ENCODE measurements at regions not wholly inside any gene's neighbourhood (a gene's known extent, or its start where the extent isn't known, plus 50 kb on each side); places are given as distances from the start of the nearest gene placed in this dataset.
"Not testable (repeated sequence)": the region's sequence is repeated elsewhere in the genome, so short reads cannot be mapped to it uniquely, and the experiment has no call there.

DNA sequence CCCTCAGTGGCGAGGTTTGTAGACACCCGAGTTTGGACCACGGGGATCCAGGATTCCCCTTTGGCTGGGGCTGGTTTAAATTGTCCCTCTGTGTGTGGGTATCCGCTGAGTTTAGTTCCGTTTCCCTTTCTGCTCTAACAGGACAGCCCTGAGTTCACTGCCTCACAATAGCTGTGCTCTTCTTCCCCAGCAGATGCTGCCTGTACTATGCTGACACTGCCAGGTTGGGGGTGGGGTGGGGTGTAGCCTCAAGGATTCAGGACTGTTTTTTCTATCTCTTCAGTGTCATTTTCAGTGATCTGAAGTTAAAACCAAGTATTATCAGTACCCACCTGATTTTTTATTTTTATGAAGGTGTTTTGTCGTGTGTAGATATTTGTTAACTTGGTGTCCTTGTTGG is 655.0 kb downstream of the COL12A1 start:
- Mint-ChIP-seq H3K9me3 (peaks cover 0 to 4% of the 10 kb centered on the region in 2 donors), H3K36me3 (ENCODE audit: insufficient read depth in 2 of 2) (no peaks in the 10 kb centered on the region), H3K27me3 (ENCODE audit: low read depth) (no peaks in the 10 kb centered on the region), H3K4me3 (no peak overlapping the region), H3K4me1 (ENCODE audit: low read depth) (no peaks in the 10 kb centered on the region), H3K27ac (no peak overlapping the region)
- ATAC-seq (replicated peaks in 1 of 2) = no peak
- DNase-seq = no peak

DNA sequence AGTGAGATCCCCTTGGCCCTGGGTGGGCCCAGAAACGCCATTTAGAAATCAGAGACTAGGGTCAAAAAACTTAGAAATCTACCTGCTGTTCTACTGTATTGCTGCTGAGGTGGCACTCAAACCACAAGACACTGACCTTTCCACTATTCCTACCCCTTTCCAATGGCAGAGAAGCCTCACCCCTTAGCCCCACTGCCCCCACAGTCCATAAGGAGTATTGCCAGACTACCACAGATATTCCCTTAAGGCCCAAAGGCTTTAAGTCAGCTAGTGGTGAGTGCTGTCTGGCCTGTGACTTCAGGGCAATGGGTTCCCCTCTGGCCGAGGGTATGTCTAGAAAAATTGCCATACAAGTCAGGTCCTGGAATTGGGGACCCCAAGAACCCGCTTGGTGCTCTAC is 656.1 kb downstream of the COL12A1 start:
- Mint-ChIP-seq H3K27me3 (ENCODE audit: low read depth) (no peaks in the 10 kb centered on the region), H3K9me3 (peaks cover 2 to 4% of the 10 kb centered on the region in 2 donors), H3K4me1 (ENCODE audit: low read depth) (no peaks in the 10 kb centered on the region), H3K27ac (no peak overlapping the region), H3K36me3 (ENCODE audit: insufficient read depth in 2 of 2) (no peaks in the 10 kb centered on the region), H3K4me3 (no peak overlapping the region)
- ATAC-seq (replicated peaks in 1 of 2) (no peak), DNase-seq (no peak)

DNA sequence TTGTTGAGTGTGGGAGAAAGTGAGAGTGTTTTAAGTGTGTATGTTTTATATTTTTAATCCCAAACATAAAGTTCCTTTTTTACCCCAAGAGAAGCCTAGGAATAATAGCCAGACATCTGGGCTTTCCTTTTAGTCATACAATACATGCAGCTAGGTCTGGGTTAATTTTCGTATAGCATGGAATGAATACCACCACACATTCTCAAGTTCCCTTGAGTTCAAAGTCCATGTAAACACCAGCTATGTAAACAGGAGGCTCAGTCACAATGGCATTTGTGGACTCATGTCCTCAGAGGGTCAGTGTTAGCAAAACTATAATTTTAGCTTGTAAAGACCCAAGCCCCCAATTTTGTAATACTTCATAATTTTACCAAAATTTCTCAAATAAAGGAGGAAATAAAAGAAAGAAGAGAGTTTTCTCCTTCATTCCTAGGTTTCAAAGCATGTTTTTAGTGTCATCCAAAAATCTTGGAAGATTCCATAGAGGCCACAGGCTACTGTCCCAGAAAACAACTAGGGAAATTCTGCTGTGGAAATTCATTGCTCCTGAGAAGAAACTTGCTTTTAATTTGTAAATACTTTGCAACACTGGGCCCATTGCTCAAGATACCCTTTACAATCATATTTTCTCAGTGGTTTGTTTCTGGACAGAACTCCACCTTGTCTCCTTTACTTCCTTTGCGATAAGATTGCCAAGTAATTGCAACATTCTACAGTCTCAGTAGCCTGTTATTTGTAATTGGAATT is 671.2 kb downstream of the COL12A1 start:
- H3K27me3 Mint-ChIP-seq (ENCODE audit: low read depth) = no peaks in the 10 kb centered on the region
- no peaks in the 10 kb centered on the region for H3K36me3 Mint-ChIP-seq (ENCODE audit: insufficient read depth in 2 of 2)
- H3K27ac Mint-ChIP-seq = no peak overlapping the region
- H3K9me3 Mint-ChIP-seq = peaks cover 3 to 5% of the 10 kb centered on the region in 2 donors
- H3K4me1 Mint-ChIP-seq (ENCODE audit: low read depth) = no peaks in the 10 kb centered on the region
- DNase-seq (no peak), ATAC-seq (replicated peaks in 1 of 2) (no peak)
- no peak overlapping the region for H3K4me3 Mint-ChIP-seq

DNA sequence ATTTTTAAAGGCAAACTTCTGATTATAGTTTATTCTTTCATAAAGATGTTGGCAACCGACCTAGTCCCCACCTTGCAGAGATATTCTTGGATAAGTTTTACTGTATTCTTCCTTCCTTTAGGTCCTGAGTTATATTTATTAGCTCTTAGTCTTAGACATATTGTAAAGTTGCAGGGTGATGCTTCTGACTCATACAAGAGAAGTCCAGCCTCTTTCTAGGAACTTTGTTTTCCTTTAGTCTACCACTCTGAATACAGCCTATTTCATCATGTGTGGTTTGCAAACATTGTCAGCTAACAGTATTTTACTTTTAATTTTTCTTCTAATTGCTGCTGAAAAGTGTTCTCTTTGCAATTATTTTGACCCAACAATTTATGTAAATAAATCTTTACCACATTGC is 686.7 kb downstream of the COL12A1 start:
- Mint-ChIP-seq H3K9me3 (peaks cover 5 to 9% of the 10 kb centered on the region in 2 donors), H3K36me3 (ENCODE audit: insufficient read depth in 2 of 2) (no peaks in the 10 kb centered on the region), H3K27me3 (ENCODE audit: low read depth) (no peaks in the 10 kb centered on the region), H3K4me3 (no peak overlapping the region), H3K4me1 (ENCODE audit: low read depth) (no peaks in the 10 kb centered on the region), H3K27ac (no peak overlapping the region)
- DNase-seq (no peak), ATAC-seq (replicated peaks in 1 of 2) (no peak)

DNA sequence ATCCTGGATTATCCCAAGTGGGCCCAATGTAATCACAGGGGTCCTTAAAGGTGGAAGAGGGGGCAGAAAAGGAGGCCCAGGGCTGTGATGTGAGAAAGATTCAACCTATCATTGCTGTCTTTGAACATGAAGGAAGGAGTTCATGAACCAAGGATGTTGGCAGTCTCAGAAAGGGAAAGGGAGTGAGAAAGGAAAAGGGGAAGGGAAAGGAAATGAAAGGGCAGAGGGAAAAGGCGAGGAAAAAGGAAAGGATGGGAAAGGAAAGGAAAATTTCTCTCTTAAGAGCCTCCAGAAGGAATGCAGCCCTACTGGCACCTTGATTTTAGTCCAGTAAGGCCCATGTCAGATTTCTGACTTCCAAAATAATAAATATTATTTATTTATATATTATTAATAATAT is 687.8 kb downstream of the COL12A1 start:
- Mint-ChIP-seq H3K27me3 (ENCODE audit: low read depth) (no peaks in the 10 kb centered on the region), H3K4me1 (ENCODE audit: low read depth) (no peaks in the 10 kb centered on the region), H3K36me3 (ENCODE audit: insufficient read depth in 2 of 2) (no peaks in the 10 kb centered on the region), H3K4me3 (no peak overlapping the region), H3K27ac (no peak overlapping the region), H3K9me3 (peaks cover 5 to 9% of the 10 kb centered on the region in 2 donors)
- DNase-seq (no peak), ATAC-seq (replicated peaks in 1 of 2) (no peak)

DNA sequence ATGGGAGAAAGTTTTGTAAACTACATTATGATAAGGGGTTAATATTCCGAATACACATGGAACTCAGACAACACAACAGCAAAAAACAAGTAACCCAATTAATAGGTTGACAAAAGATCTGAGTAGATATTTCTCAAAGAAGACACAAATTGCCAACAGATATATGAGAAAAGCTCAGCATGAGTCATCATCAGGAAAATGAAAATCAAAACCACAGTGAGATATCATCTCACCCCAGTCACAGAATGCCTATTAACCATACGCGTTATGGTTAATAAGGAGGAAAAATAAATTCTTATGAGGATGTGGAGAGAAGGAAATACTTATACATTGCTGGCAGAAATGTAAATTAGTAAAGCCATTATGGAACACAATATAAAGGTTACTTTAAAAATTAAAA is 695.0 kb downstream of the COL12A1 start:
- no peak overlapping the region for H3K4me3 Mint-ChIP-seq
- H3K4me1 Mint-ChIP-seq (ENCODE audit: low read depth) = no peaks in the 10 kb centered on the region
- H3K9me3 Mint-ChIP-seq = peaks cover 9 to 11% of the 10 kb centered on the region in 2 donors
- peaks cover 1 to 2% of the 10 kb centered on the region in 2 donors for H3K36me3 Mint-ChIP-seq (ENCODE audit: insufficient read depth in 2 of 2)
- no peak overlapping the region for H3K27ac Mint-ChIP-seq
- ATAC-seq (replicated peaks in 1 of 2) (no peak), DNase-seq (no peak)
- no peaks in the 10 kb centered on the region for H3K27me3 Mint-ChIP-seq (ENCODE audit: low read depth)

DNA sequence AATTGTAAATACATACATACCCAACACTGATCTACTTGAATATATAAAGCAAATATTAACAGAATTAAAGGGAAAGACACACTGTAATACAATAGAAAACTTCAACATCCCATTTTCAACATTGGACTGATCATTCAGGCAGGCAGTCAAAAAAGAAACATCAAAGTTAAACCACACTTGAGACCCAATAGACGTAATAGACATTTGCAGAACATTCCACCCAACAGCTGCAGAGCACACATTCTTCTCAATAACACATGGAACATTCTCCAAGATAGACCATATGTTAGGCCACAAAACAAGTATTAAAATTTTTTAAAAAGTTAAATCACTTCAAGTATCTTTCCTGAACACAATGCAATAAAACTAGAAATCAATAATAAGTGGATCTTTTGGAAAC is 698.2 kb downstream of the COL12A1 start:
- Mint-ChIP-seq H3K27ac (no peak overlapping the region), H3K27me3 (ENCODE audit: low read depth) (no peaks in the 10 kb centered on the region), H3K36me3 (ENCODE audit: insufficient read depth in 2 of 2) (peaks cover 4 to 6% of the 10 kb centered on the region in 2 donors), H3K4me3 (no peak overlapping the region), H3K4me1 (ENCODE audit: low read depth) (no peaks in the 10 kb centered on the region), H3K9me3 (peaks cover 11 to 16% of the 10 kb centered on the region in 2 donors)
- DNase-seq (no peak), ATAC-seq (replicated peaks in 1 of 2) (no peak)

DNA sequence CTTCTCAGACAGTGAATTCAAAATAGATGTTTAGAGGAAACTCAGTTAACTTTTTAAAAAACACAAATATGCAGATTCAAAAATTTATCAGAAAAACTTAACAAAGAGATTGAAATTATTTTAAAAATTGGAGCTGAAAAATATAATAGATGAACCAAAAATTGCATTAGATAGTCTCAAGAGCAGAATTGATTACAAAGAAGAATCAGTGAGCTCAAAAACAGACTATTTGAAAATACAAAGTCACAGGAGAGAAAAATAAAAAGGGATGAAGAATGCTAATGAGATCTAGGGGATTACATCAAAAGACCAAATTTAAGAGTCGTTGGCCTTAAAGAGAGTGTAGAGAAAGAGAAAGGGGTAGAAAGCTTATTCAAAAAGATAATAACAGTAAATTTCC is 700.5 kb downstream of the COL12A1 start:
- peaks cover 4 to 5% of the 10 kb centered on the region in 2 donors for H3K36me3 Mint-ChIP-seq (ENCODE audit: insufficient read depth in 2 of 2)
- H3K27me3 Mint-ChIP-seq (ENCODE audit: low read depth) = no peaks in the 10 kb centered on the region
- no peak overlapping the region for H3K4me3 Mint-ChIP-seq
- ATAC-seq (replicated peaks in 1 of 2) (no peak), DNase-seq (no peak)
- H3K9me3 Mint-ChIP-seq = peaks cover 11% of the 10 kb centered on the region in 2 donors
- H3K4me1 Mint-ChIP-seq (ENCODE audit: low read depth) = no peaks in the 10 kb centered on the region
- H3K27ac Mint-ChIP-seq = no peak overlapping the region

DNA sequence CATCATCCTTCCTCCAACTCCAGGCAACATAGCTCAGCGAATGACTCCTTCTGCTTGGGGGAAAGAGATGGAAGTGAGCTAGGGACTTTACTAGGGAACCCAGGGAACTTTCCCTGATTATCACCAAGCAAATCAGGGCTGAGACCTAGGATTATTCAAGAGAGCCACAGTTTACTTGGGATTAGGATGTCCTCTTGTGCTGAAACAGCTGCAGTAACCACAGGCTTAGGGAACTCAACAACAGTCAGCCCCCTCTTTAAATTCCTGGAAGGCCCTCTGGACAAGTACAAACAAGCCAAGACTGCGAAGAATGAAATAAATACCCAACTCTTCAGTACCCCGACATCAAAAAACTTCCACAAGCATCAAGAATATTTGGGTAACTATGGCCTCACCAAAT is 700.9 kb downstream of the COL12A1 start:
- no peak overlapping the region for H3K27ac Mint-ChIP-seq
- no peak for DNase-seq
- H3K36me3 Mint-ChIP-seq (ENCODE audit: insufficient read depth in 2 of 2) = peaks cover 4 to 5% of the 10 kb centered on the region in 2 donors
- H3K4me3 Mint-ChIP-seq = no peak overlapping the region
- ATAC-seq (replicated peaks in 1 of 2) = no peak
- H3K9me3 Mint-ChIP-seq = peaks cover 9 to 10% of the 10 kb centered on the region in 2 donors
- H3K4me1 Mint-ChIP-seq (ENCODE audit: low read depth) = no peaks in the 10 kb centered on the region
- no peaks in the 10 kb centered on the region for H3K27me3 Mint-ChIP-seq (ENCODE audit: low read depth)

DNA sequence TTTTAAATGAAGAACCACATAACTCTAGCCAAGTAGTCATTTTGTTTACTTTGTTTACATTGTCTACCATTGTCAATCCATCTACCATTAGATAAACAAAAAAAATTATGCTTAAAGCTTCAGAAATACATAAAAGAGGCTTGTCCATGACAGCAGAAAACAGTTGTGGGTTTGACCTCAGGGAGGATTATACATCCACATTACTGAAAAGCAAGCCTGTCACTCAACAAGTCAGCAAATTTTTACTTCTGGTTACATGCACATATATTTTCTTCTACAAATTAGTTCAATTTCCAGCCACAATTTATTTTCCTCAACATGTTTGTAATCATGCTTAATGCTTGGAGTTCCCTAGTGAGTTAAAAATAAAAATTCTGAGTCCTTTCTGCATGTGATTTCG is 713.3 kb downstream of the COL12A1 start:
- Mint-ChIP-seq H3K27ac (no peak overlapping the region), H3K27me3 (ENCODE audit: low read depth) (no peaks in the 10 kb centered on the region), H3K4me1 (ENCODE audit: low read depth) (no peaks in the 10 kb centered on the region)

DNA sequence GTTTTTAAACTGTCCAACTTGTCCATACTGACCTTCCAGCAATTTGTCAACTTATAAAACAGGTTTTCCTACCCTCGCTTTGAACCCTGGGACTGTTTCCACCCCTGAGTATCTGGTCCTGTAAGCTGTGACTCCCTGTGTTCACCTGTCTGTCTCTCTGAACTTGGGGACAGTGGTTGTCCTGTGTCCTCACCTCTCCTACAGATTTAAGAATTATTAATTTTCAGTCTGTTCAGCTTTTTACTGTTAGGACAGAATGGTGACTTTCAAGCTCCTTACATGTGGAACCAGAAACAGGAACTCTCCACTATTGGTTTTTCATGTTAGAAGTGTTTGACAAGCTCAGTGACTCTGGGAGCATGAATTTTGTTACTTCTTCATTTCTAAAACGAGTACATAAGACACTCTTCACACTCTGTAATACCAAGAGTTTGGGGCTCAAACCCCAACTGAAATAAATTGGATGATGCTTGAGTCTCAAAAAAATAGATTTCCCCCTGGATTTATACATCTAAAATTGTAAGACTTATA is 713.9 kb downstream of the COL12A1 start:
- H3K27me3 Mint-ChIP-seq (ENCODE audit: low read depth) = no peaks in the 10 kb centered on the region
- no peak for ATAC-seq (replicated peaks in 1 of 2)
- no peak for DNase-seq
- no peaks in the 10 kb centered on the region for H3K4me1 Mint-ChIP-seq (ENCODE audit: low read depth)
- H3K9me3 Mint-ChIP-seq = peaks cover 6 to 8% of the 10 kb centered on the region in 2 donors
- no peak overlapping the region for H3K27ac Mint-ChIP-seq
- H3K36me3 Mint-ChIP-seq (ENCODE audit: insufficient read depth in 2 of 2) = no peaks in the 10 kb centered on the region
- no peak overlapping the region for H3K4me3 Mint-ChIP-seq

More for the DNA sequence above, 713.3 kb downstream of the COL12A1 start:
- Mint-ChIP-seq H3K36me3 (ENCODE audit: insufficient read depth in 2 of 2) (no peaks in the 10 kb centered on the region), H3K9me3 (peaks cover 6 to 8% of the 10 kb centered on the region in 2 donors), H3K4me3 (no peak overlapping the region)
- DNase-seq (no peak), ATAC-seq (replicated peaks in 1 of 2) (no peak)

DNA sequence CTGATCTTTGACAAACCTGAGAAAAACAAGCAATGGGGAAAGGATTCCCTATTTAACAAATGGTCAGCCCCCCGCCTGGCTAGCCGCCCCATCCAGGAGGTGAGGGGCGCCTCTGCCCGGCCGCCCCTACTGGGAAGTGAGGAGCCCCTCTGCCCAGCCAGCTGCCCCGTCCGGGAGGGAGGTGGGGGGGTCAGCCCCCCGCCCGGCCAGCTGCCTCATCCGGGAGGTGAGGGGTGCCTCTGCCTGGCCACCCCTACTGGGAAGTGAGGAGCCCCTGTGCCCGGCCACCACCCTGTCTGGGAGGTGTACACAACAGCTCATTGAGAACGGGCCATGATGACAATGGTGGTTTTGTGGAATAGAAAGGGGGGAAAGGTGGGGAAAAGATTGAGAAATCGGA is 717.1 kb downstream of the COL12A1 start:
- H3K36me3 Mint-ChIP-seq (ENCODE audit: insufficient read depth in 2 of 2); H3K27me3 Mint-ChIP-seq (ENCODE audit: low read depth); DNase-seq; H3K4me1 Mint-ChIP-seq (ENCODE audit: low read depth); H3K27ac Mint-ChIP-seq; ATAC-seq (replicated peaks in 1 of 2); H3K4me3 Mint-ChIP-seq: not testable (repeated sequence)
- peaks cover 11% of the 10 kb centered on the region in 2 donors for H3K9me3 Mint-ChIP-seq

DNA sequence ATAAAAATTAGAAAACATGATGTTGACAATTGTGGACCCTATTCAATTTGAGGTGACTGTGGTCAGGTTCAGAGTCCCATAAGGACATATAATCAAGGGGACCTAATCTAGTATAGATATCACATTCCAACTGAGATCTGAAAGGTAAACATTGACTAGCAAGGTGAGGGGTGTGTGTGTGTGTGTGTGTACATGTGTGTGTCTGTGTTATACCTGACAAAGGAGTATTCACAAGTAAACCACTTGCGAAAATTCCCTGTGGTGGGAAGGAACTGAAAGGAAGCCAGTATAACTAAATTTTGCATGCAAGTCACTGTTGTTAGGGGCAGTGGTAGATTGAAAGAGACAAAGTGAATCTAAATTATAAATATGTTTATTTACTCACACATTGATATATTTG is 723.7 kb downstream of the COL12A1 start:
- DNase-seq (no peak), ATAC-seq (replicated peaks in 1 of 2) (no peak)
- Mint-ChIP-seq H3K27ac (no peak overlapping the region), H3K9me3 (peaks cover 5 to 6% of the 10 kb centered on the region in 2 donors), H3K4me1 (ENCODE audit: low read depth) (no peaks in the 10 kb centered on the region), H3K27me3 (ENCODE audit: low read depth) (no peaks in the 10 kb centered on the region), H3K4me3 (no peak overlapping the region), H3K36me3 (ENCODE audit: insufficient read depth in 2 of 2) (no peaks in the 10 kb centered on the region)

DNA sequence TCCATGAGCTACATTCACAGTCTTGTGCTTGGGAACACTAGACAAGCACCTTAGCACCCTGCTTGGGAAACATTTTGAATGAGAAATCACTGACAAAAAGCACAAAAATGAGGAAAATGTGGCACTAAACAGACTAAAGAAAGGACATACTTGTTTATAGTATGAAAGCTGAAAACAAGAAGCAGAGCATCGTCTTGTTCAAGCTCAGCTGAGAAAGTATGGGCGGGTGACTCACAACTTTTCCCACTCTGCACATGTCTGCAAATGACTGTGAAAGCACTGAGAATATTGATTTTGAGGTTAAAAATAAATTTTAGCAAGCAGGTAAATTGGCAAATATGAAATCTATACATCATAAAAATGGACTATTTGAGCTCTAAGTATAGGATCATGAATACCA is 725.3 kb downstream of the COL12A1 start:
- no peaks in the 10 kb centered on the region for H3K27me3 Mint-ChIP-seq (ENCODE audit: low read depth)
- no peak overlapping the region for H3K27ac Mint-ChIP-seq
- peaks cover 1 to 4% of the 10 kb centered on the region in 2 donors for H3K9me3 Mint-ChIP-seq
- H3K4me3 Mint-ChIP-seq = no peak overlapping the region
- H3K4me1 Mint-ChIP-seq (ENCODE audit: low read depth) = no peaks in the 10 kb centered on the region
- ATAC-seq (replicated peaks in 1 of 2) (no peak), DNase-seq (no peak)
- no peaks in the 10 kb centered on the region for H3K36me3 Mint-ChIP-seq (ENCODE audit: insufficient read depth in 2 of 2)
